HG03139 (cell line): ENCODE measurements at regions not wholly inside any gene's neighbourhood (a gene's known extent, or its start where the extent isn't known, plus 50 kb on each side); places are given as distances from the start of the nearest gene placed in this dataset.

Experiments used
- ATAC-seq: cut with Tn5 transposase; IDR thresholded peaks from one replicate; pipeline ENCODE4 v1.9.1; 2021; ENCODE audit not compliant: unreplicated experiment

DNA sequence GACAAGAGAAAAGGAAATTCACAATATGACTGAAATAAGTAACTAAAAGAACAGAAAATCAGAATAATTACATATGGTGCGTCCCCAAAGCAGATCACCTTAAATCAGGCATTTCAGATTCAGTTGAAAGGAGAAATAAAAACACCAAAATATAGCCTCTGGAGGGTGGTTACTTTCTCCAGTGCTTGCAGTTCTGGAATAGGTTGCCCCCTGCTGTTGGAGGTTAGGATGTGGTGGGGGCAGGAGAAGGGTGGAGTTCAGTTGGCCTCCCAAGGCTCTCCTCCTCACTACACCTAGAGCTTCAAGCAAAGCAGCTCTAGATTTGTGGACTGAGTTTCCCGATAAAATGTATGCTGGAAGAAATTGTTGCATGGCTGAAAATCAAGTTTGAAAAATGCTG lies 338.2 kb upstream of the TLE4 start:
- no peak for ATAC-seq

DNA sequence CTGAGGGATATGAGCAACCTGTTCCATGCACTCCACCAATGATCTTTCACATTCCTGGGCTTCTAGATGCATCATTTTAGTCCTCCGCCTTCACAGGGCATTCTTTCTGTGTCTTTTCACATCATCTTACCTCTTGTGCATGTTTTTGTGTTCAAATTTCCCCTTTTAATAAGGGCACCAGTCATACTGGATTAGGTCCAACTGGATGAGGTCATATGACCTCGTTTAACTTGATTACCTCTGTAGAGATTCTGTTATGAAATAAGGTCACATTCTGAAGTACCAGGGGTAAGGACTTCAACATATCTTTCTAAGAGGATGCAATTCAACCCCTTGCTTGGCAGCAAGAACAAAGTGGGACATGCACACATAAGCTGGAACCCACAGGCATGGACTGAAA lies 335.3 kb upstream of the TLE4 start:
- ATAC-seq = no peak

DNA sequence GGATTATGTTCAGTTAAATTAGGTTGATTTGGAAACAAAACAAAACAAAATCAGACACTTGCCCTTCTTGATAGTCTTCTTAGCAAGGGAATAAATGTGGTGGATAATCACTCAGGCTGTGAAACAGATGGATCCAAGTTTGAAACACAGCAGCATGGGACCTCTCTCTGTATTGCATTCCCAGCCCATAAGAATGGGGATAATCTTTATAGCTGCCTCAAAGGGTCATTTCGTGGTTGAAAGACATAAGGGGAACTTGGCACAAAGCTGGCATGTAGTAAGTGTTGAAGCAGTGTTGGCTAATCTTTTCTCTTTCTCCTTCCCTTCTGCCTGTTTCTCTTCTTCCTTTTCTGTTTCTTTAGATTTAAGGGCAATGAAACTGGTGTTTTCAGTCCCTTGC lies 333.9 kb upstream of the TLE4 start:
- no peak for ATAC-seq

DNA sequence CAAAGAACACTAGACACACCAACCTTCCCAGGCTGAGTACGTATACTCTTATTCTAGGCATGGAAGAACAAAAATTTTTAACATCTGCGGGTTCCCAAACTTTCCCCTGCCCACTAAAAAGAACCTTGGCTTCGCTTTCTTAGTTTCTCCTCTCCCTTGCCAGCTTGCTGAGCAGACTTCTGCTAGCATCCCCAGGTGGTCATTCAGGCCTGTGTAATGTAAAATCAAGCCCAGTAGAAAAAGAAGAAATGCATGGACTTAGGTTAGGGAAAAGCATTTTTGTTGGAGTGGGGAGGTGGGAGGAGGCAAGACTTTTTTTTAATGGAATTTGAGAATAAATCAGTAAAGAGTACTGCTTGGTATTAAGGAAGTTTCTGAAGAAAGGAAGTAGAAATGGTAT lies 331.0 kb upstream of the TLE4 start:
- ATAC-seq = no peak

DNA sequence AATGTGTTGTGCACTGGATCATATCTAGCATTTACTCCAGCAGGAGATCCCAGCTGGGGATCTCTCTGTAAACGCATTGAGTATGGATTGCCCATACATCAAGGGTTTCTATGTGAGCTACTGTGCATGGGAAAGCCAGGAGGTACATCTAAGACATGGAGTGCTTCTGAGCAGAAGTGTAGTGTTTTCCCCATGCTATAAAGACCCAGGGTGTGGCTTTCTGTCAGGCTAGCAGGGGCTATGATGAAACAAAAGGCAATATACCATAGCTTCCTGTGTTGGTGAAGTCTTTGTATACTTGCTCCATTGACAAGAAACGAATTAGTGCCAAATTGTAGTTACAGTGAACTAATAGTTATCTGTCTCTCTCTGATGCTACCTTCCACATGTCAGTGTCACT lies 329.3 kb upstream of the TLE4 start:
- ATAC-seq = no peak

DNA sequence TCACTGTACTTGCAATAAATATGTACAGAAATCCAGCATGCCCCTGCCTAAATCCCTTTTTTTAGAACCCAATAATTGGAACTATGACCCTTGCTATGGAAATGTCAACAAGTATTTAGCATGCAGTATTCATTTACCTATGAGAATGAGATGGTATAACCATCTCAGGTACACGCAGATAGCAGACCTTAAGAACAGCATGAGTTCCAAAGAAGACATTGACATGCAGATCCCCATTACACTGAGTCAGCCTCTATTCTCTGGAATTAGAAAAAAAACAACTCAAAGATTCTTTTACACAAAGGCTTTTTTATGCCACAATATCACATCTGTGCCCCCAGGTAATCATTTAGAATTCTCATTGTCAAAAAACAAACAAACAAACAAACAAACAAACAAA lies 325.6 kb upstream of the TLE4 start:
- ATAC-seq = no peak

DNA sequence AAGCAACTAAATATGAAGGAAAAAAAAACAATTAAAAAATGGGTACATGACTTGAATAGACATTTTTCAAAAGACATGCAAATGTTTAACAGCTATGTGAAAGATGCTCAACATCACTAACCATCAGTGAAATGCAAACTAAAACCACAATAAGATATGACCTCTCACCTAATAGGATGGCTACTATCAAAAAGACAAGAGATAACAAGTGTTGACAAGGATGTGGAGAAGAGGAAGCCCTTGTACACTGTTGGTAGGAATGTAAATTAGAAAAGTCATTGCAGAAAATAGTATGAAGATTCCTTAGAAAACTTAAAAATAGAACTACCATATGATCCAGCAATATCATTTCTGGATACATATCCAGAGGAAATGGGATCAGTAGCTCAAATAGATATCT lies 324.7 kb upstream of the TLE4 start:
- ATAC-seq = no peak

DNA sequence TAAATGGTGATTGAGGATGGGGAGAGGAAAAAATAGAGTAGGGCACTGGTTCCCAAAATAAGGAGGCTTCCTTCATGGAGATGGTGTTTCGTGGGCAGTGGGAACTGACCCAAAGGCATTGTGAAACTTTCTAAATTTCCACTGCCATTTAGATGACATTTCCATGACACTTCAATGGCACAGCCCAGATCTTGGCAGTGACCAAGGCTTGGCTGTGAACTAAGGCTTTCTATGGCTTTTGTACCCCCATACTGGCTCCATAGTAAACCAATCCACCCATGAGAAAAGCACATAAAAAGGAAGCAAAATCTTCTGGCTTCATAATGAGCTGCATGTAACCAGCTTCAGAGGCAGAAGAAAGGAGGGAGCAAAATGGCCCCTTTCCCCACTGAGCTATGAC lies 321.0 kb upstream of the TLE4 start:
- ATAC-seq = no peak

DNA sequence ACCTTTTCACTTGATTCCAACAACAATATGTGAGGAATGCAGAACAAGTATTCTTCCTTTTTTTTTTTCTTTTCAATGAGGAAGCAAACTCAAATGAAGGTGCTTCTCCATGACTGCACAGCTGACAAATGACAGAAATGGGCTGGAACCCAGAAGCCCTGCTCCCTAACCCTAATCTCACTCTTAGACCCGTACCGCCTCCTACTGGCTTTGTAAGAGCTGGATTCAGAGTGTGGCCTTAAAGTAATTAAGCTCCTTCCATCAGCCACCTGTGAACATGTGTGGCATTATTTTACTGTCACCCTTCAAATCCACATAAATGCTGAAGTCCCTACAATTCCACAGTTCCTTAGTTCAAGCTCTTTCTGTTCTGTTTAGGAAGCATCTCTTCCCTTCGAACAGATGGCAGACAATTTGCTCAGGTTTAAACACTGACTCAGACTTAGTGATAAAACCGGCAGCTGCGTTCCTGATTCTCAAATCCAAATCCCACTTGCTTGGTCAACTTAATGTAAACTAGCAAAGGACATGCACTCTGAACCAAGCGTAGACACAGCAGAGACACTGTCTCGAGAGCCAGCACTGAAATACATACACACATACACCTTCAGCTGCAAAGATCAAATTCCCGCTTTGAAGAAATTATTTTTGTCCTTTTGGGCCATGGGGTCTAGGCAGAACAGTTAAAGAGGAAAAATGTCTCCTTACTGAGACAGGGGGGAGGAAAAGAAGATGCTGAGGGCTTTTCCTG lies 316.7 kb upstream of the TLE4 start:
- ATAC-seq = no peak

DNA sequence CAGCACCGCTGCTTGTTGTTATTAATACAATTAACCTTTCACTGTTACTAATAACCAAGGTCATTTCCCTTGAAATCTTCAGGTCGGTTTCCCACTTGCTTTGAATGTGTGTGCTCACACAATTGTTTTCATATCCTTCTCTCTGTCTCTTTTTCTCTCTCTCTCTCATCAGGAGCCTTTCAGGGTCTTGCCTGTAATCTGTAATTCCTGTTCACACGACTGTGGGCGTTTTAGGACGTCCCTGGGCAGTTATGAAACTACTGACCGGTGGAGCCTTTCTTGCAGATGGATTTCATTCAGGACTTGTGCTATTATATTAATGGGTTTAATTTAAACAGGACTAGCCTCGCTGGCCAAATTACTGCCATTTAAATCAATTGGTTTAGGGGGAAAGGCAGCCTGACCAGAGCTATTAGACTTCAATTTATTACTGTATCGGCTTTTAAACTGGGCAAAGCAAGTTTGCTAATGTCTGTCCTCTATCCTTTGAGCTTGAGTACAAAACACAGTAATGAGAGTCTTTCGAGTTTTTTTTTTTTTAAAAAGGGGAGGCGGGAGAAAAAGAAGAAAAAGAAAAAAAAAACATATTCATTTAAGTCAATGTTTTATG lies 316.0 kb upstream of the TLE4 start:
- ATAC-seq = no peak

DNA sequence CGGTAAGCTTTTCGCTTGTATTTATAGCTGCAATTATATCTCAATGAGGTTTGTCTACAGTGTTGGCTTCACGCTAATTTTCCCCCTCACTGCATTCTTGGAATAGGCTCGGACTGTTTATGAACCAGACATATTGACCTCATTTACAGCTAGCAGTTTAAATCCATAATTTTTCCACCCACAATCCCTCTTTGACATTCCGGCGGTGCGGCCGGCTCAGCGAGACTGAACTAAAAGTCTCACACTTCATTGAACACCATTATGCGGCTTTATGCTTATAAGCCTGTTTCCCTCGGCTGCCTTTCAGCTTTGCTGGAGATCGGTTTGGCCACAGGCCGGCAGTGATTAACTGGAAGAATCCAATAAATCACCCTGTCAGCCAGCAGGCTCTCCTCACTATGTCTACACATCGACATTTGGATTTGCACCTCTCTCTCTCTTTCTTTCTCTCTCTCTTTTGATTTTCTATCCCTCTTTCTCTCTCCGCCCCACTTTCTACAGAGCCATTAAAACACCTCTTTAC lies 315.0 kb upstream of the TLE4 start:
- ATAC-seq = no peak

DNA sequence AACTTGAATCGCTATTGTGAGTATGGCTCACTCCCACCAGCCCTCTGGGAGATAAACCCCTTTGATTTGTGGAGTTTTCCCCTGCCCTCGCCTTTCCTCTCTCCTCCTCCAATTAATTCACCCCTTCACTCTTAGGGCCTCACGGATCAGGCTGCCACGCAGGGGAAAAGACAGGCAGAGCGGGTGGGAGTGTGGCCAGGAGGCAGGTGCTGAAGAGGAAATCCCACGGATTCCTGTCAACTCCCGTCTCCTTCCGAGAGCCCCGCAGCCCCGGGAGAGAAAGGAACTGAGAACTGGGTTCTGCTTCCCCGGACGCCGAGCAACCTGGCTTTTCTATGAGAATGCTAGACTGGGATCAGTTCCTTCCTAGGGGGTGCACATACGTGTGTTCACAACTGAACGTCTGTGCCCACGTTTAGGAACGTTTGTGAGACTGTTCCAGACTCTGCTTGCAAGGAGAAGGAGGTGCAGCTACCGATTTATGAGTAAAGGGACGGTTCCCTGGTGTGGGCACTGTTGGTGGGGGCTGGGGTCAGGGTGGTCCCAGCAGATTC lies 314.5 kb upstream of the TLE4 start:
- ATAC-seq = no peak

DNA sequence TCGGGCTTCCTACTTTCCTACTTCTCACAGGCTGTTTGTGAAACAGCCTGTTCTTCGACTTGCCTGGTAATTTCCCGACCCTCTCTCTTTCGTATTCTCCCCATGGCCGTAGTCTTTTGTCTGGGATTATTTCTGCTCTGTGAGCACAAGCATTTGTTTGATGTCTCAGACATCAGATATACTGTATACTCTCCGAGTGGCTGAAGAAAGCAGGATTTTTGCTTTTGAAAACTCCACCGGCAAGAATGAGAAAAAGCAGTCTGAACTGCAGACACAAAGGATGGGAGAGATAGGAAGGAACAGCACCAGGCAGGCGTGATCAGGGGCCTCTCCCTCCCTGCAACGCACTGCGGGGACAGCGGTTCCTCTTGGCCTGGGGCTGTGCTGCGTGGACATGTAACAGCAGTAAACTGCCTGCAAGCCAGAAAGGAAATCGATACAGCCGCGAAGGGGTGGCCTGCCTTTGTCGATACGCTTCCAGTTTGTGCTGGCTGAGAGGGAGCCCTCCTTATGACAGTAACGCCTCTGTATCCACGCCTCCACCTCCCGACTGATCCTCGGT lies 313.9 kb upstream of the TLE4 start:
- no peak for ATAC-seq

DNA sequence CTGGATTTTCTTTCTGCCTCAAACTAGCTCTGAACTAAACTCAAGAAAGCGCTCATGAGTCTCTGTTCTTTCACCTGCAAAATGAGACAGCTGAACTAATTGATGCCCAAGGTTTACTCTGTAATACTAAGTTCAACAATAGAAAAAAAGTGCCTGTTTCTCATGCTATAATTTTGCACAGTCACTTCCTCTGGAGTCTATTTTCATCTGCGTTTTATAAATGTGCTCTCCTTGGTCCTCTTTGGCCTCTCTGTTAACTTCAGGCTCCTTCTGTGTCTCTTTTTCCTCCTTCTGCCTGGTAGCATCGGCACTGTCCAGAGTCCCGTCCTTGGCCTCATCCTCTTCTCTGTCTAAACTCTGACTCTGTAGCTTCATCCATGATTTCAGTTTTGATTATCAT lies 311.9 kb upstream of the TLE4 start:
- ATAC-seq = no peak

DNA sequence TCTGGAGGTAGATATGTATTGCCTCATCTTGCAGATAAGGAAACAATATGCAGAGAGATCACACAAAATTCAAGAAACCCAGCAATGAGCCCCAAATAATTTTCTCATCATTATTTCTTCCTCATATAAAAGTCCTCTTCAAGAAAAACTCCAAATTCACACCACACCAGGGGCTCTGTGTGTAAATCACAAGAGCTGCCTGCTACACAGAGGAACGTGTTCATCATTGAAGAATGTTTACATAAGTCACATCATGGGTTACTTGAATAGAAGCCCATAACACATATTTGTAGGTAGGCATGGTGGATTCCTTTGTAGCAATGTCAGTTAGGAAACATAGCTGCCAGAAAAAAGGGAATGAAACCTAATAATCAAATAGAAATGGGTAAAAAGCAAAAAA lies 308.1 kb upstream of the TLE4 start:
- ATAC-seq = no peak

DNA sequence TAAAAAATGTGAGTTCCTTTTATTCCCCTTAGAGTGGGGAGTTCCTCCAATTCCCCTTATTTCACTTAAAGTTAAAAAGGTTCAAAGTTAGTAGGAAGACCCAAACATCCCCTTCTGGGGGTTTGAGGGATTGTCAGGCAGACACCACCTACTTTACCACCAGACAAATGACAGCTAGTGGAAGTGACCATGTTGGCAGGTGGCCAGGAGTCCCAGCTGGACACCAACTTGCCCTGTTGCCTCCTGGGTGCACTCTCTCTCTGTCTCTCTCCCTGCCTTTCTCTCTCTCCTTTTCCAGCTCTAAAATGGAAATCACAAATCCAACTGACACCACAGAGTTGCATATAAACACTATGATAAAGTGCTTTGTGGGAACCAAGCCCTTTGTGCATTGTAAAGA lies 307.7 kb upstream of the TLE4 start:
- ATAC-seq = no peak

DNA sequence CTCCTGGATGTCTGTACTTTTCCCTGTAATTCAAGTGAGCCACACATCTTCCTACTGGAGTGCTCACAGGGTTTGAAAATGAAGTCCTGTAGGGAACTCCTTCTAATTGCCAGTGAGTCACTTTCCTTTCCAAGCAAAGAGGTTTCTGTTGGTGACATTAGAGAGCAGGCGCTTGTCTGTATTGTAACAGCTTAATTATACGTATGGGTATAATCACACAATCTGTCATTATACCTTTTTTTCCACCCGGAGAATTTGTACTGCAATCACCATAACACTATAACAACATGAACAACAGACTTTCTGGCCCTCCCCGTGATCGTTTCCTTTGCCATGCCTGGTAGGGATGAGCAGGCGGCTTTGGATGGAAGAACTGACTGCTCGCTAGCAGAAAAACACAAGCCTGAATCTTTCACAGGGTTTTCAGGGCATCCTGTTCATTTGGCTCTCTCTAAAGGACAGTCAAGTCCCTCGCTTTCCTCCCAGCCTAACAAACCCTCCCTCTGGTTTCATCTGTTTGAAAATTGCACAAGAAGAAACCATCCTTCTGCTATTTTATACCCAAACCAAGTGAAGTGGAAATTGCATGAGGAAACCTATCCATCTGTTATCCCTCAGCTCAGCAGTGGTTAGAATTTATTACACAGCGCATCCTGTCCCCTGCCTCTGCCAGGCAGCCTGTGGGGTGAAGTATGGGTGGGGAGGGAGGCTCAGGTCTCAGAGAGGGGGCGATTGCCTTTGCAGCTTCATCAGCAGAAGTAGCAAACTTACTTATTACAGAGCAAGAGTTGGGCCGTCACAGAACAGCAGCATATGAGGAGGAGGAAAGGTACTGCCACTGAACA lies 307.0 kb upstream of the TLE4 start:
- ATAC-seq = no peak

DNA sequence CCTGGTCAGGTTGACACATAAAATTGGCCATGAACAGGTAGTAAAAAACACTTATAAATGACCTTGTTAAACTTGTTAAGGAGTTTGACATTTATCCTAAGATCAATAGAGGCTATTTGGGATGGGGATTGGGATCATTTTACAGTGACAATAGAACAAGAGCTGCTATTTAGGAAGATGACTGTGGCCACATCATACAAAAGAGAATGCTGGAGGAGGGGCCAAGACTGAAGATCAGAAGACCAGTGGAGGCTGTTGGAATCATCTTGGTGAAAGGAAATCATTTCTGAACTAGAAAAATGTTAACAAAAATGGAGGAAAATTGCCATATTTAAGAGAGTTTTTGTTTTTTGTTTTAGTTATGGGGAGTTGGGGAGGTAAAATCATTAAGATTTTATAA lies 304.8 kb upstream of the TLE4 start:
- ATAC-seq = no peak

DNA sequence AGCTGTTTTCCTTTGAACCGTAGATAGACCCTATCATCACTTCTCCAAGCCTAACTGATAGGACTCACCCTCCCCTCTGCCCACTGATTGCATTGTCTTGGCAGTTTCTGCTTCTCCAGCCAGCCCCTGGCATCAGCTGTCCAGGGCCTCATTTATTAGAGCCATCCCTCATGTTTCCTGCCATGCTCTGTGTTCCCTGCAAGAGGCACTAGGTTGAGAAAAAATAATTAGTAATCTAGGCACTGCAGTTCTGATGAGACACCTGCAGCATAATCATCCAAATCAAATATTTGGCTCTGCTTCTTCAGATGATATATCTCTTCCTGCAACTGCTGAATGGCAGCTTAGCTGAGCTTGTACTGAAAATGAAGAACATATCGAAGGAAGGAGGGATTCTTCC lies 303.0 kb upstream of the TLE4 start:
- ATAC-seq = no peak

DNA sequence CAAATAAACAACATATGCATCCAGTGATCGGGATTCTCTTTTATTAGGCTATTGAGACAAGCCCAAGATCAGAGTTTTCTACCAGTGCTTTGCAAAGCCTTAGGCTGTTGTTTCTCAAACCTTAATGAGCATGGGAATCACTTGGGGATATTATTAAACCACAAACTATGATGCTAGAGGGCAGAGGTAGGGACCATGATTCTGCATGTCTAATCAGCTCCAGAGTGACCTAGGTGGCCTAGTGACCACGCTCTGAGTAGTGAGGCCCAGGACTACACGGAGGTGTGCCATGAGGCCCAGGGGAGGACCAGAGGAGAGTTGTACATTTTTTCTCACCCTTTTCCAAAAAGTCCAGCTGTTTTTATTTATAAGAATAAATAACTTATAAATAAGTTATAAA lies 298.5 kb upstream of the TLE4 start:
- no peak for ATAC-seq

DNA sequence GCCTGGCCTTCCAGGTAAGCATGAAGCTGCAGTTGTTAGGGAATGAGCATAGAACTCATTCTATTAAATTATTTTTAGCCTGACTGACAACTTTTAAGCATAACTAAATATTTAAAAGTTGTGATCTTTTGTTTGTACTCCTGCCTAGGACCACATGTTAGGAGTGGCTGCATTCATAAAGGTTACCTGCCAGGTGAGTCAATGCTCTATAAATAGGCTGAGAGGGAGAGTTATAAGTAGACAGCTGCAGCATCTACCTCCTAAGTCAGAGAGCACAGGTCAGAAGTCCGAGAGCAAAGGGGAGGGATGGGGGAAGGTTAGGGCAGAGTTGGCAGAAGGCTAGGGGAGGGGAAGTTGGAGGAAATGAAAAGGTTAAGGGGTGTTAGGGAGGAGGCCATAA lies 292.4 kb upstream of the TLE4 start:
- no peak for ATAC-seq
